Chondrocyte (in vitro differentiated cells): ENCODE measurements at regions not wholly inside any gene's neighbourhood (a gene's known extent, or its start where the extent isn't known, plus 50 kb on each side); places are given as distances from the start of the nearest gene placed in this dataset.

Source experiments
- DNase-seq: peaks from one replicate; pipeline ENCODE4 v3.0.0; 2021; ENCODE audit warnings: mixed read lengths, low spot score
- H3K27ac Mint-ChIP-seq: one replicate; pipeline ENCODE4 v1.8.0; 2021; ENCODE audit warnings: mild to moderate bottlenecking, moderate library complexity, mixed read lengths; ENCODE audit not compliant: unreplicated experiment
- H3K27me3 Mint-ChIP-seq: 2 replicates; pipeline ENCODE4 v1.8.0; 2021; ENCODE audit warnings: low read depth, mixed read lengths
- H3K36me3 Mint-ChIP-seq: 2 replicates; pipeline ENCODE4 v1.8.0; 2021; ENCODE audit warnings: low read depth, mixed read lengths
- H3K4me1 Mint-ChIP-seq: 2 replicates; pipeline ENCODE4 v1.8.0; 2021; ENCODE audit warnings: low read depth, mild to moderate bottlenecking, mixed read lengths
- H3K4me3 Mint-ChIP-seq: one replicate; pipeline ENCODE4 v1.8.0; 2021; ENCODE audit warnings: mild to moderate bottlenecking, moderate library complexity, mixed read lengths; ENCODE audit not compliant: unreplicated experiment
- H3K9me3 Mint-ChIP-seq: 2 replicates; pipeline ENCODE4 v1.8.0; 2021; ENCODE audit warnings: low read depth, mixed read lengths
- CTCF ChIP-seq: fragments of 200-600 bp; sonication (generic); IDR thresholded peaks from 2 replicates; pipeline ENCODE4 v1.5.0; 2021; ENCODE audit warnings: antibody characterized with exemption, mild to moderate bottlenecking, moderate library complexity

GRCh38 chr6:140684776-140685550 lies 1310.5 kb upstream of the CITED2 start:
- peaks cover 4% of the 10 kb centered on the region for H3K4me1 Mint-ChIP-seq
- H3K4me3 Mint-ChIP-seq, result no peak overlapping the region
- no peak for TF ChIP-seq CTCF
- H3K9me3 Mint-ChIP-seq, result peaks cover 5% of the 10 kb centered on the region
- H3K27ac Mint-ChIP-seq, result no peak overlapping the region
- DNase-seq, result no peak
- no peaks in the 10 kb centered on the region for H3K27me3 Mint-ChIP-seq
- H3K36me3 Mint-ChIP-seq, result peaks cover 3% of the 10 kb centered on the region

- no peak overlapping the region for H3K27ac Mint-ChIP-seq
- H3K36me3 Mint-ChIP-seq, result no peaks in the 10 kb centered on the region
- H3K4me1 Mint-ChIP-seq, result peaks cover 6% of the 10 kb centered on the region
- no peak for TF ChIP-seq CTCF
- no peak for DNase-seq
- H3K9me3 Mint-ChIP-seq, result no peaks in the 10 kb centered on the region
- H3K4me3 Mint-ChIP-seq, result no peak overlapping the region
- H3K27me3 Mint-ChIP-seq, result no peaks in the 10 kb centered on the region
Measured at GRCh38 chr6:140677781-140678528, 1303.5 kb upstream of the CITED2 start.

GRCh38 chr6:140671926-140672325 lies 1297.5 kb upstream of the CITED2 start:
- H3K4me3 Mint-ChIP-seq, result no peak overlapping the region
- no peaks in the 10 kb centered on the region for H3K36me3 Mint-ChIP-seq
- TF ChIP-seq CTCF, result peak; percentile 28
- peaks cover 4% of the 10 kb centered on the region for H3K9me3 Mint-ChIP-seq
- no peak for DNase-seq
- no peaks in the 10 kb centered on the region for H3K27me3 Mint-ChIP-seq
- H3K27ac Mint-ChIP-seq, result no peak overlapping the region
- peaks cover 8% of the 10 kb centered on the region for H3K4me1 Mint-ChIP-seq

- Mint-ChIP-seq H3K4me1 (peaks cover 8% of the 10 kb centered on the region), H3K4me3 (no peak overlapping the region), H3K36me3 (no peaks in the 10 kb centered on the region), H3K27me3 (no peaks in the 10 kb centered on the region), H3K9me3 (peaks cover 7% of the 10 kb centered on the region), H3K27ac (no peak overlapping the region)
- TF ChIP-seq CTCF, result no peak
- DNase-seq, result no peak
Measured at GRCh38 chr6:140670021-140670420, 1295.6 kb upstream of the CITED2 start.

GRCh38 chr6:140669321-140669720 lies 1294.9 kb upstream of the CITED2 start:
- Mint-ChIP-seq H3K27ac (no peak overlapping the region), H3K9me3 (peaks cover 7% of the 10 kb centered on the region), H3K4me3 (no peak overlapping the region), H3K4me1 (peaks cover 8% of the 10 kb centered on the region), H3K36me3 (no peaks in the 10 kb centered on the region), H3K27me3 (no peaks in the 10 kb centered on the region)
- no peak for DNase-seq
- no peak for TF ChIP-seq CTCF
